SH-SY5Y (cell line): ENCODE measurements at regions not wholly inside any gene's neighbourhood (a gene's known extent, or its start where the extent isn't known, plus 50 kb on each side); places are given as distances from the start of the nearest gene placed in this dataset.

ENCODE experiments used
- GATA2 ChIP-seq: IDR thresholded peaks from 2 replicates; pipeline ENCODE4 v1.6.1; 2011; ENCODE audit warnings: mild to moderate bottlenecking, low read depth, low read length
- GATA3 ChIP-seq: IDR thresholded peaks from 2 replicates; pipeline ENCODE4 v1.6.1; 2011; ENCODE audit warnings: low read depth, mild to moderate bottlenecking, low read length, moderate library complexity

DNA sequence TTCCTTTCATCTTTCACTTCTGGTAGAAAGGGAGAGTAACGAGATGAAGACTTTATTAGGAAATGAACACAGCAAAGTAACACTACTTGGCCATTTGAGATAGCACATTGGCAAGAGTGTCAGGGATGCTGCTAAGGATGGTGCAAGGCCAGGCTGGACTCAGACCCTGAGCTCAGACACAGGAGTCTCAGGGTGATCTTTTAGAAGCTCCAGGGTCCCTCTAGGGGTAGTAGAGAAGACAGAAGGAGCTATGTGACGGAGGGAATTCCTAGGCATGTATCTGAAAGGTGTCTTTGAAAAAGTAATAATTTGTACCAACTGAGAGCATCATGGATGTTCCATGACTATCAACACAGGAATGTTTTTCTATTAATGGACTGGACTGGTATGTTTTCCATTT lies 436.5 kb downstream of the DHX35 start:
- TF ChIP-seq GATA2 (no peak), GATA3 (no peak)
